ENCODE measurements at regions not wholly inside any gene's neighbourhood (a gene's known extent, or its start where the extent isn't known, plus 50 kb on each side); places are given as distances from the start of the nearest gene placed in this dataset.

- no peak for TF ChIP-seq SP1 (IDR thresholded peaks at IDR 0.05)
- no peak for TF ChIP-seq NFRKB (IDR thresholded peaks at IDR 0.05)
- TF ChIP-seq FOXA1 (IDR thresholded peaks at IDR 0.05), result no peak
- TF ChIP-seq CTBP1 (IDR thresholded peaks at IDR 0.05; ENCODE audit: borderline replicate concordance), result no peak
- no peak for TF ChIP-seq FOXM1 (IDR thresholded peaks at IDR 0.05; ENCODE audit: borderline replicate concordance)
- TF ChIP-seq SUZ12 (IDR thresholded peaks at IDR 0.05), result no peak
- TF ChIP-seq FOXK2 (IDR thresholded peaks at IDR 0.05), result no peak
- TF ChIP-seq LEF1 (IDR thresholded peaks at IDR 0.05; ENCODE audit: borderline replicate concordance), result no peak
- TF ChIP-seq TARDBP (IDR thresholded peaks at IDR 0.05), result no peak
- no peak for TF ChIP-seq ARNT (IDR thresholded peaks at IDR 0.05)
- TF ChIP-seq L3MBTL2 (conservative IDR thresholded peaks at IDR 0.05), result no peak
- no peak for TF ChIP-seq BHLHE40 (IDR thresholded peaks at IDR 0.05; ENCODE audit: borderline replicate concordance)
- no peak for TF ChIP-seq ZNF384 (IDR thresholded peaks at IDR 0.05)
- no peak for TF ChIP-seq ELF4 (IDR thresholded peaks at IDR 0.05)
- TF ChIP-seq, protein P1, sequence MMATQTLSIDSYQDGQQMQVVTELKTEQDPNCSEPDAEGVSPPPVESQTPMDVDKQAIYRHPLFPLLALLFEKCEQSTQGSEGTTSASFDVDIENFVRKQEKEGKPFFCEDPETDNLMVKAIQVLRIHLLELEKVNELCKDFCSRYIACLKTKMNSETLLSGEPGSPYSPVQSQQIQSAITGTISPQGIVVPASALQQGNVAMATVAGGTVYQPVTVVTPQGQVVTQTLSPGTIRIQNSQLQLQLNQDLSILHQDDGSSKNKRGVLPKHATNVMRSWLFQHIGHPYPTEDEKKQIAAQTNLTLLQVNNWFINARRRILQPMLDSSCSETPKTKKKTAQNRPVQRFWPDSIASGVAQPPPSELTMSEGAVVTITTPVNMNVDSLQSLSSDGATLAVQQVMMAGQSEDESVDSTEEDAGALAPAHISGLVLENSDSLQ (IDR thresholded peaks at IDR 0.05), result no peak
- no peak for TF ChIP-seq HDGF (IDR thresholded peaks at IDR 0.05; ENCODE audit: borderline replicate concordance)
- CTCF ChIA-PET, result no interaction called here
- POLR2A ChIA-PET, result no interaction called here
Observed at GRCh38 chr14:27371868-27372267, 774.0 kb upstream of the NOVA1 start.

GRCh38 chr14:27372771-27373170 is 774.9 kb upstream of the NOVA1 start:
- ChIA-PET CTCF (no interaction called here), POLR2A (no interaction called here)
- no peak for DNase-seq (ENCODE audit: extremely low spot score)
- TF ChIP-seq HDGF (IDR thresholded peaks at IDR 0.05; ENCODE audit: borderline replicate concordance), result no peak
- TF ChIP-seq TARDBP (IDR thresholded peaks at IDR 0.05), result no peak
- TF ChIP-seq LEF1 (IDR thresholded peaks at IDR 0.05; ENCODE audit: borderline replicate concordance), result no peak
- no peak for TF ChIP-seq L3MBTL2 (conservative IDR thresholded peaks at IDR 0.05)
- no peak for TF ChIP-seq ZNF384 (IDR thresholded peaks at IDR 0.05)
- no peak for TF ChIP-seq SUZ12 (IDR thresholded peaks at IDR 0.05)
- no peak for TF ChIP-seq FOXK2 (IDR thresholded peaks at IDR 0.05)
- TF ChIP-seq NFRKB (IDR thresholded peaks at IDR 0.05), result no peak
- no peak for TF ChIP-seq FOXM1 (IDR thresholded peaks at IDR 0.05; ENCODE audit: borderline replicate concordance)
- no peak for TF ChIP-seq FOXA1 (IDR thresholded peaks at IDR 0.05)
- no peak for TF ChIP-seq SP1 (IDR thresholded peaks at IDR 0.05)
- TF ChIP-seq ELF4 (IDR thresholded peaks at IDR 0.05), result no peak
- TF ChIP-seq, protein P1 (IDR thresholded peaks at IDR 0.05), result no peak
- no peak for TF ChIP-seq CTBP1 (IDR thresholded peaks at IDR 0.05; ENCODE audit: borderline replicate concordance)
- no peak for TF ChIP-seq ARNT (IDR thresholded peaks at IDR 0.05)
- no peak for TF ChIP-seq BHLHE40 (IDR thresholded peaks at IDR 0.05; ENCODE audit: borderline replicate concordance)

More at GRCh38 chr14:27371868-27372267, 774.0 kb upstream of the NOVA1 start:
- DNase-seq (ENCODE audit: extremely low spot score), result no peak

- no peak for DNase-seq (ENCODE audit: extremely low spot score)
- TF ChIP-seq L3MBTL2 (conservative IDR thresholded peaks at IDR 0.05) (no peak), LEF1 (IDR thresholded peaks at IDR 0.05; ENCODE audit: borderline replicate concordance) (no peak), FOXM1 (IDR thresholded peaks at IDR 0.05; ENCODE audit: borderline replicate concordance) (no peak), FOXA1 (IDR thresholded peaks at IDR 0.05) (no peak), ARNT (IDR thresholded peaks at IDR 0.05) (no peak), TARDBP (IDR thresholded peaks at IDR 0.05) (no peak), FOXK2 (IDR thresholded peaks at IDR 0.05) (no peak), ELF4 (IDR thresholded peaks at IDR 0.05) (no peak), NFRKB (IDR thresholded peaks at IDR 0.05) (no peak)
- TF ChIP-seq, protein P1 (IDR thresholded peaks at IDR 0.05), result no peak
- ChIA-PET CTCF (no interaction called here), POLR2A (no interaction called here)
Observed at GRCh38 chr14:27384124-27384523, 786.3 kb upstream of the NOVA1 start.

DNA sequence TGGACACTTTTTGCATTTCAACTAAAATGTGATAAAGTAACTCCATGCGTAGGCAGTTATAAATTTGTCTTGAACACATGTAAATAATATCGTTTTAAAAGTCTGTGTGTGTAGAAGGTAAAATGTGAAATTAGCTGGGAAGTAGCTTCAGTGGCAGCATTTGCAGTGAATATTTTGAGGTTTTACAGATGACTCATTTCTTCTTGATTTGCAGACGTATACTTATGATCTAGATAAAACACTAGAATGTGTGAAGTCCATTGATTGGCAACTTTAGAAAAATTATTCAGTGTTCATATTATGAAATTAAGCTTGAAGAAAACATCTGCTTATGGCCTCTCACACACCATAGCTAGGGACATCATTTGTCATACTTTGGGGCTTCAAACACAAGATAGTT is 788.6 kb upstream of the NOVA1 start:
- no peak for DNase-seq (ENCODE audit: extremely low spot score)
- CTCF ChIA-PET, result no interaction called here
- TF ChIP-seq ELF4 (IDR thresholded peaks at IDR 0.05) (no peak), L3MBTL2 (conservative IDR thresholded peaks at IDR 0.05) (no peak), LEF1 (IDR thresholded peaks at IDR 0.05; ENCODE audit: borderline replicate concordance) (no peak), FOXK2 (IDR thresholded peaks at IDR 0.05) (no peak), BHLHE40 (IDR thresholded peaks at IDR 0.05; ENCODE audit: borderline replicate concordance) (no peak), TARDBP (IDR thresholded peaks at IDR 0.05) (no peak), FOXM1 (IDR thresholded peaks at IDR 0.05; ENCODE audit: borderline replicate concordance) (no peak), ARNT (IDR thresholded peaks at IDR 0.05) (no peak), HDGF (IDR thresholded peaks at IDR 0.05; ENCODE audit: borderline replicate concordance) (no peak), FOXA1 (IDR thresholded peaks at IDR 0.05) (no peak), SUZ12 (IDR thresholded peaks at IDR 0.05) (no peak), ZNF384 (IDR thresholded peaks at IDR 0.05) (no peak), NFRKB (IDR thresholded peaks at IDR 0.05) (no peak), SP1 (IDR thresholded peaks at IDR 0.05) (no peak), CTBP1 (IDR thresholded peaks at IDR 0.05; ENCODE audit: borderline replicate concordance) (no peak)
- TF ChIP-seq, protein P1 (IDR thresholded peaks at IDR 0.05), result no peak
- POLR2A ChIA-PET, result no interaction called here

DNA sequence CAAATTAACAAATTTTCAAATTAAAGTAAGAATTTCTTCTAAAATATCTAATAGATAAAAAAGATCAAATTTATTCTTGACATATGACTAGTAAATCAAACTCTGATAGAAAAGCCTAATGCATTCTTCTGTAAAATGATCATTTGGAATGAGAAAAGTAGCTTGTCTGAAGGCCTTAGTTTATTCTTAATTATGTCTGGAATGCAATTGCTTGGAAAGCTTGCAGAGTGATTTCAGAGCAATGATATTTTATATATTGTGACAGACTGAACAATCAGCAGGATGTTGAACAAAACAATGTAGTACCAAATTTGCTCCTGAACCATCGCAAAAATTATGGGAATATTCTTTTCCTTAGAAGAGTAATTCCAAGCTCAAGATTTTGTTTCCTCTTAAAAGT is 789.6 kb upstream of the NOVA1 start:
- ChIA-PET POLR2A (no interaction called here), CTCF (no interaction called here)
- TF ChIP-seq TARDBP (IDR thresholded peaks at IDR 0.05) (no peak), NFRKB (IDR thresholded peaks at IDR 0.05) (no peak), HDGF (IDR thresholded peaks at IDR 0.05; ENCODE audit: borderline replicate concordance) (no peak), ZNF384 (IDR thresholded peaks at IDR 0.05) (no peak), BHLHE40 (IDR thresholded peaks at IDR 0.05; ENCODE audit: borderline replicate concordance) (no peak), CTBP1 (IDR thresholded peaks at IDR 0.05; ENCODE audit: borderline replicate concordance) (no peak), ELF4 (IDR thresholded peaks at IDR 0.05) (no peak), FOXK2 (IDR thresholded peaks at IDR 0.05) (no peak), FOXA1 (IDR thresholded peaks at IDR 0.05) (no peak), SP1 (IDR thresholded peaks at IDR 0.05) (no peak), FOXM1 (IDR thresholded peaks at IDR 0.05; ENCODE audit: borderline replicate concordance) (no peak), LEF1 (IDR thresholded peaks at IDR 0.05; ENCODE audit: borderline replicate concordance) (no peak)
- TF ChIP-seq, protein P1 (IDR thresholded peaks at IDR 0.05), result no peak
- DNase-seq (ENCODE audit: extremely low spot score), result no peak

Measured in HEK293T (cell line).